A549 (cell line): ENCODE measurements at regions not wholly inside any gene's neighbourhood (a gene's known extent, or its start where the extent isn't known, plus 50 kb on each side); places are given as distances from the start of the nearest gene placed in this dataset.

Experiments
- CTCF ChIP-seq: fragments of >200 bp; sonication (Bioruptor Twin); formaldehyde crosslinking; IDR thresholded peaks from 3 replicates; pipeline ENCODE4 v1.5.1; 2016
- GATA3 ChIP-seq: IDR thresholded peaks from 2 replicates; pipeline ENCODE4 v1.6.1; 2012; ENCODE audit warnings: borderline replicate concordance
- HOXA7 ChIP-seq: fragments of 250-450 bp; sonication (Bioruptor Pico); IDR thresholded peaks from 2 replicates; pipeline ENCODE4 v1.5.0; 2020; ENCODE audit warnings: mild to moderate bottlenecking, moderate library complexity
- KDM1A ChIP-seq: fragments of 200-600 bp; sonication (generic); IDR thresholded peaks from 2 replicates; pipeline ENCODE4 v1.6.1; 2016; ENCODE audit warnings: low read depth, mild to moderate bottlenecking
- KDM5A ChIP-seq: fragments of 200-600 bp; sonication (generic); IDR thresholded peaks from 2 replicates; pipeline ENCODE4 v1.6.1; 2016; ENCODE audit warnings: antibody characterized with exemption, mild to moderate bottlenecking
- MAX ChIP-seq: IDR thresholded peaks from 2 replicates; pipeline ENCODE4 v1.6.1; 2012
- MAZ ChIP-seq: fragments of 150-350 bp; IDR thresholded peaks from 2 replicates; pipeline ENCODE4 v1.6.1; 2014; ENCODE audit warnings: antibody characterized with exemption, low read depth, low read length, borderline replicate concordance
- POLR2A ChIP-seq: IDR thresholded peaks from 2 replicates; pipeline ENCODE4 v1.6.1; 2012; ENCODE audit warnings: mild to moderate bottlenecking, low read length
- RARB ChIP-seq: fragments of 250-450 bp; sonication (Bioruptor Pico); IDR thresholded peaks from 2 replicates; pipeline ENCODE4 v1.8.0; 2021; ENCODE audit warnings: mild to moderate bottlenecking, moderate library complexity
- USF2 ChIP-seq: fragments of 450-650 bp; IDR thresholded peaks from 2 replicates; pipeline ENCODE4 v1.6.1; 2014; ENCODE audit warnings: antibody characterized with exemption

- TF ChIP-seq POLR2A (no peak), CTCF (no peak), USF2 (no peak), RARB (CRISPR knock-in tag) (no peak), MAZ (no peak), MAX (no peak), KDM1A (no peak), GATA3 (no peak), HOXA7 (CRISPR knock-in tag) (no peak), KDM5A (no peak)
These were observed 518.3 kb upstream of the PIK3C3 start for GRCh38 chr18:41436772-41437171.
